K562 (cell line): ENCODE measurements at regions not wholly inside any gene's neighbourhood (a gene's known extent, or its start where the extent isn't known, plus 50 kb on each side); places are given as distances from the start of the nearest gene placed in this dataset.

Source experiments
- ADNP ChIP-seq: fragments of 200-800 bp; sonication (Bioruptor generic); IDR thresholded peaks from 2 replicates; pipeline ENCODE4 v1.6.1; 2016; ENCODE audit warnings: missing genetic modification characterization, missing compliant biosample characterization
- ARID1B ChIP-seq: fragments of 450-650 bp; IDR thresholded peaks from 2 replicates; pipeline ENCODE4 v1.6.1; 2016; ENCODE audit warnings: antibody characterized with exemption, mild to moderate bottlenecking, inconsistent platforms
- BRD9 ChIP-seq: fragments of 450-650 bp; IDR thresholded peaks from 2 replicates; pipeline ENCODE4 v1.6.1; 2018; ENCODE audit warnings: low read depth; ENCODE audit not compliant: partially characterized antibody
- CUX1 ChIP-seq: fragments of 200-800 bp; sonication (Bioruptor generic); IDR thresholded peaks from 2 replicates; pipeline ENCODE4 v1.6.1; 2016; ENCODE audit warnings: missing genetic modification characterization, missing compliant biosample characterization
- ZNF124 ChIP-seq: sonication (generic); formaldehyde crosslinking; IDR thresholded peaks from 2 replicates; pipeline ENCODE4 v1.8.1; 2022; ENCODE audit warnings: missing genetic modification reagents
- ZNF133 ChIP-seq: fragments of 250-450 bp; sonication (Bioruptor Pico); IDR thresholded peaks from 2 replicates; pipeline ENCODE4 v1.4.0; 2020; ENCODE audit warnings: mild to moderate bottlenecking
- ZNF175 ChIP-seq: fragments of 200-800 bp; sonication (Bioruptor generic); IDR thresholded peaks from 2 replicates; pipeline ENCODE4 v1.6.1; 2016; ENCODE audit warnings: low read depth, mild to moderate bottlenecking, missing genetic modification characterization, missing compliant biosample characterization
- ZNF655 ChIP-seq: fragments of 250-450 bp; sonication (Bioruptor Pico); IDR thresholded peaks from 2 replicates; pipeline ENCODE4 v1.5.0; 2021

GRCh38 chr6:22827760-22828159 lies 258.4 kb downstream of the HDGFL1 start (continued):
- TF ChIP-seq CUX1 (no peak), ADNP (no peak), ZNF133 (CRISPR knock-in tag) (no peak), BRD9 (no peak), ZNF124 (CRISPR knock-in tag) (no peak), ZNF175 (no peak), ARID1B (no peak), ZNF655 (CRISPR knock-in tag) (no peak)
- TF ChIP-seq, all 486 proteins: peak for 0
